ENCODE measurements at regions not wholly inside any gene's neighbourhood (a gene's known extent, or its start where the extent isn't known, plus 50 kb on each side); places are given as distances from the start of the nearest gene placed in this dataset.

DNA sequence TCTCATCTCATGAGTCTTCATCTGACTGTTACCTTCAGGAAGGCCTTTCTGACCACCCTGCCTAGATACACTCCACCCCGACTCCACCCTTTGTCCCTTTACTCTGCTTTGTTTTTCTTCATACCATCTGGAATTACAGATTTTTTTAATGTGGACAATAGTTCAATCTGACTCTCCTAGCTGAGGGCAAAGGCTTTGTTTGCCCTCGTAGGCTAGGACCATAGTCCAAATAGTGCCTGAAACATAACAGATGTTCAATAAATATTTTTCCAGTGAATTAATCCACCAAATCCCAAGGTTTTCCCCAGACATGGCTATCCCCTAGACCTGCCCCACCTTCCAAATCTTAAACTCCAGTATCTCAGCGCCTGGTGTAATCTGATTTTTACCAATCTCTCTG, 176.5 kb upstream of the GJB5 start:
- Histone ChIP-seq H3K9me2 (ENCODE audit: low read depth, low read length) (no peaks in the 10 kb centered on the region), H3F3A (ENCODE audit: insufficient read depth, low read length) (no peaks in the 10 kb centered on the region), H3K36me3 (ENCODE audit: insufficient read depth, low read length) (no peaks in the 10 kb centered on the region), H3K4me2 (ENCODE audit: low read length) (no peak overlapping the region), H3K9me3 (ENCODE audit: low read length) (no peaks in the 10 kb centered on the region), H4K20me1 (ENCODE audit: insufficient read depth, low read length) (no peaks in the 10 kb centered on the region), H3K27me3 (ENCODE audit: insufficient read depth, low read length) (no peaks in the 10 kb centered on the region), H3K27ac (ENCODE audit: low read depth, low read length, poor library complexity, severe bottlenecking) (no peak overlapping the region), H3K4me3 (ENCODE audit: low read depth, low read length, poor library complexity, severe bottlenecking) (no peak overlapping the region), H3K79me2 (ENCODE audit: insufficient read depth, low read length) (no peaks in the 10 kb centered on the region), H2AFZ (ENCODE audit: low read length) (no peak overlapping the region), H3K9ac (ENCODE audit: low read length) (no peak overlapping the region), H3K4me1 (ENCODE audit: insufficient read depth, low read length, severe bottlenecking) (no peaks in the 10 kb centered on the region)
- no peak for TF ChIP-seq EZH2 (IDR thresholded peaks at IDR 0.05; ENCODE audit: borderline replicate concordance, low read length)
- TF ChIP-seq, protein P1, sequence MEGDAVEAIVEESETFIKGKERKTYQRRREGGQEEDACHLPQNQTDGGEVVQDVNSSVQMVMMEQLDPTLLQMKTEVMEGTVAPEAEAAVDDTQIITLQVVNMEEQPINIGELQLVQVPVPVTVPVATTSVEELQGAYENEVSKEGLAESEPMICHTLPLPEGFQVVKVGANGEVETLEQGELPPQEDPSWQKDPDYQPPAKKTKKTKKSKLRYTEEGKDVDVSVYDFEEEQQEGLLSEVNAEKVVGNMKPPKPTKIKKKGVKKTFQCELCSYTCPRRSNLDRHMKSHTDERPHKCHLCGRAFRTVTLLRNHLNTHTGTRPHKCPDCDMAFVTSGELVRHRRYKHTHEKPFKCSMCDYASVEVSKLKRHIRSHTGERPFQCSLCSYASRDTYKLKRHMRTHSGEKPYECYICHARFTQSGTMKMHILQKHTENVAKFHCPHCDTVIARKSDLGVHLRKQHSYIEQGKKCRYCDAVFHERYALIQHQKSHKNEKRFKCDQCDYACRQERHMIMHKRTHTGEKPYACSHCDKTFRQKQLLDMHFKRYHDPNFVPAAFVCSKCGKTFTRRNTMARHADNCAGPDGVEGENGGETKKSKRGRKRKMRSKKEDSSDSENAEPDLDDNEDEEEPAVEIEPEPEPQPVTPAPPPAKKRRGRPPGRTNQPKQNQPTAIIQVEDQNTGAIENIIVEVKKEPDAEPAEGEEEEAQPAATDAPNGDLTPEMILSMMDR (IDR thresholded peaks at IDR 0.05; ENCODE audit: low read length) = no peak

DNA sequence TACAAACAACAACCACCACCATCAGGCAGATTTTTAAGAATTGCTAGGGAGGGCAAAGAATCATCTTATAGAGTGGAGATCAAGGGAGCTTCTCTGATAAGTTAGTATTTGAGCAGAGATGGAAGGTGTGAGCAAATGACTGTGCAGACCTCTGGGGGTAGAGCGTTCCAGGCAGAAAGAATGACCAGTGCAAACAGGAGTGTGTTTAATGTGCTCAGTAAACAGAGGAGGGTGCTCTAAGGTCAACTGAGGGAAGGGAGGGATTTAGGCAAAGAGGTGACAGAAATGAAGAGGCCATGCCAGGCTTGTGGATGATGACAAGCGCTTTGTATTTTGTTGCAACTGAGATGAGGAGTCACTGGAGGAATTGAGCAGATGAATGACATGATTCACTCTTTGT, 172.5 kb upstream of the GJB5 start:
- no peaks in the 10 kb centered on the region for H3K36me3 ChIP-seq (ENCODE audit: insufficient read depth, low read length)
- no peaks in the 10 kb centered on the region for H3K9me3 ChIP-seq (ENCODE audit: low read length)
- H3K27ac ChIP-seq (ENCODE audit: low read depth, low read length, poor library complexity, severe bottlenecking) = no peak overlapping the region
- no peak for TF ChIP-seq EZH2 (IDR thresholded peaks at IDR 0.05; ENCODE audit: borderline replicate concordance, low read length)
- TF ChIP-seq, protein P1 (IDR thresholded peaks at IDR 0.05; ENCODE audit: low read length) = no peak
- H3F3A ChIP-seq (ENCODE audit: insufficient read depth, low read length) = no peaks in the 10 kb centered on the region
- H4K20me1 ChIP-seq (ENCODE audit: insufficient read depth, low read length) = no peaks in the 10 kb centered on the region
- H3K79me2 ChIP-seq (ENCODE audit: insufficient read depth, low read length) = no peaks in the 10 kb centered on the region
- H3K9ac ChIP-seq (ENCODE audit: low read length) = no peak overlapping the region
- no peak overlapping the region for H3K4me3 ChIP-seq (ENCODE audit: low read depth, low read length, poor library complexity, severe bottlenecking)
- H3K27me3 ChIP-seq (ENCODE audit: insufficient read depth, low read length) = no peaks in the 10 kb centered on the region
- H2AFZ ChIP-seq (ENCODE audit: low read length) = no peak overlapping the region
- H3K4me1 ChIP-seq (ENCODE audit: insufficient read depth, low read length, severe bottlenecking) = no peaks in the 10 kb centered on the region
- no peaks in the 10 kb centered on the region for H3K9me2 ChIP-seq (ENCODE audit: low read depth, low read length)
- H3K4me2 ChIP-seq (ENCODE audit: low read length) = no peak overlapping the region

DNA sequence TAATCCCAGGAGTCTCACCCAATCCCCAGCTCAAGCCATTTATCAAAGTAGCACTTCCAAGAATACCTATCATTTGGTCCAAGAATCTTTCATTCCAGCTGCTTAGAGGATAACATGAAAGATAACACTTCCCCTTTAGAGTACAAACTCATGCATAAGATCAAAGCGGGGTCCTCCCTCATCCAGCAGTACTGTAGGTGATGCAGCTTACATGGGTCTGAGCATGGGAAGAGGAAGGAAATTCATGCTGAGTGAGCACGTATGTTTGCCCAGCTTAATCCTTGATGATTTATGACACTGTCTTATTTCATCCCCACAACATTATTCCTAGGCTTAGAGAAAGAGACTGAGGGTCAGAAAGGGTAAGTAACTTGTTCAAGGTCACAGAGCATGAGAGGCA, 167.1 kb upstream of the GJB5 start:
- Histone ChIP-seq H3K79me2 (ENCODE audit: insufficient read depth, low read length) (no peaks in the 10 kb centered on the region), H3K9ac (ENCODE audit: low read length) (no peak overlapping the region), H3K4me3 (ENCODE audit: low read depth, low read length, poor library complexity, severe bottlenecking) (no peak overlapping the region), H3K4me2 (ENCODE audit: low read length) (no peak overlapping the region), H3K9me2 (ENCODE audit: low read depth, low read length) (no peaks in the 10 kb centered on the region), H2AFZ (ENCODE audit: low read length) (no peak overlapping the region), H3F3A (ENCODE audit: insufficient read depth, low read length) (no peaks in the 10 kb centered on the region), H3K9me3 (ENCODE audit: low read length) (no peaks in the 10 kb centered on the region), H3K4me1 (ENCODE audit: insufficient read depth, low read length, severe bottlenecking) (no peaks in the 10 kb centered on the region), H3K27me3 (ENCODE audit: insufficient read depth, low read length) (no peaks in the 10 kb centered on the region), H3K36me3 (ENCODE audit: insufficient read depth, low read length) (no peaks in the 10 kb centered on the region), H3K27ac (ENCODE audit: low read depth, low read length, poor library complexity, severe bottlenecking) (no peak overlapping the region), H4K20me1 (ENCODE audit: insufficient read depth, low read length) (no peaks in the 10 kb centered on the region)
- no peak for TF ChIP-seq EZH2 (IDR thresholded peaks at IDR 0.05; ENCODE audit: borderline replicate concordance, low read length)
- TF ChIP-seq, protein P1 (IDR thresholded peaks at IDR 0.05; ENCODE audit: low read length) = no peak
